Panc1 (cell line): ENCODE measurements at regions not wholly inside any gene's neighbourhood (a gene's known extent, or its start where the extent isn't known, plus 50 kb on each side); places are given as distances from the start of the nearest gene placed in this dataset.

ENCODE experiments used
- POLR2AphosphoS5 ChIP-seq: IDR thresholded peaks from 2 replicates; pipeline ENCODE4 v1.6.1; 2012; ENCODE audit warnings: mild to moderate bottlenecking, low read depth, low read length, moderate library complexity
- REST ChIP-seq, 2 experiments: IDR thresholded peaks; 2 replicates each; pipeline ENCODE4 v1.6.1; 2011 to 2012; ENCODE audit warnings: low read depth in 2 of 2, control low read depth in 1 of 2, low read length in 1 of 2, mild to moderate bottlenecking in 1 of 2, moderate library complexity in 1 of 2; ENCODE audit not compliant: insufficient read depth in 1 of 2
- SIN3A ChIP-seq: IDR thresholded peaks from 2 replicates; pipeline ENCODE4 v1.6.1; 2012; ENCODE audit warnings: low read depth, mild to moderate bottlenecking, low read length, moderate library complexity, borderline replicate concordance; ENCODE audit not compliant: insufficient read depth
- TF ChIP-seq, protein P1 (sequence below): fragments of 450-650 bp; IDR thresholded peaks from 2 replicates; pipeline ENCODE4 v1.5.1; 2017; ENCODE audit warnings: mild to moderate bottlenecking

GRCh38 chr20:56060486-56060885 is 55.2 kb upstream of the CBLN4 start:
- TF ChIP-seq POLR2AphosphoS5 (no peak), SIN3A (no peak), REST (IDR thresholded peaks at IDR 0.05; ENCODE audit: insufficient read depth in 1 of 2, low read depth in 2 of 2, low read length in 1 of 2) (no peak)
- TF ChIP-seq, protein P1, sequence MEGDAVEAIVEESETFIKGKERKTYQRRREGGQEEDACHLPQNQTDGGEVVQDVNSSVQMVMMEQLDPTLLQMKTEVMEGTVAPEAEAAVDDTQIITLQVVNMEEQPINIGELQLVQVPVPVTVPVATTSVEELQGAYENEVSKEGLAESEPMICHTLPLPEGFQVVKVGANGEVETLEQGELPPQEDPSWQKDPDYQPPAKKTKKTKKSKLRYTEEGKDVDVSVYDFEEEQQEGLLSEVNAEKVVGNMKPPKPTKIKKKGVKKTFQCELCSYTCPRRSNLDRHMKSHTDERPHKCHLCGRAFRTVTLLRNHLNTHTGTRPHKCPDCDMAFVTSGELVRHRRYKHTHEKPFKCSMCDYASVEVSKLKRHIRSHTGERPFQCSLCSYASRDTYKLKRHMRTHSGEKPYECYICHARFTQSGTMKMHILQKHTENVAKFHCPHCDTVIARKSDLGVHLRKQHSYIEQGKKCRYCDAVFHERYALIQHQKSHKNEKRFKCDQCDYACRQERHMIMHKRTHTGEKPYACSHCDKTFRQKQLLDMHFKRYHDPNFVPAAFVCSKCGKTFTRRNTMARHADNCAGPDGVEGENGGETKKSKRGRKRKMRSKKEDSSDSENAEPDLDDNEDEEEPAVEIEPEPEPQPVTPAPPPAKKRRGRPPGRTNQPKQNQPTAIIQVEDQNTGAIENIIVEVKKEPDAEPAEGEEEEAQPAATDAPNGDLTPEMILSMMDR, result no peak
